GM12878 (cell line): ENCODE measurements at regions not wholly inside any gene's neighbourhood (a gene's known extent, or its start where the extent isn't known, plus 50 kb on each side); places are given as distances from the start of the nearest gene placed in this dataset.

Experiments
- ATAC-seq: fragments of 200-7000 bp; cut with Tn5 transposase; 3 replicates; pipeline ENCODE4 v1.9.1; 2020; ENCODE audit warnings: mild to moderate bottlenecking, moderate library complexity
- BruUV-seq: library from RNA; stranded (reverse); fragments of 400-500 nt; replicated peaks from 2 replicates; lab custom pipeline; 2021; lab: Mats Ljungman, UMichigan
- CTCF ChIA-PET: fragments of 300-600 bp; sonication (Branson Sonifier 250); formaldehyde crosslinking; extraction: SDS; loops from one replicate; lab custom pipeline; 2021; ENCODE audit warnings: inconsistent platforms; lab: Yijun Ruan, JAX
- POLR2A ChIA-PET: fragments of 350-600 bp; formaldehyde crosslinking; extraction: SDS; loops from one replicate; lab custom pipeline; 2021; ENCODE audit warnings: inconsistent platforms; lab: Charles Lee
- RAD21 ChIA-PET: fragments of 300-600 bp; sonication (Branson Sonifier 250); formaldehyde crosslinking; loops from one replicate; lab custom pipeline; 2023; ENCODE audit warnings: antibody characterized with exemption; ENCODE audit not compliant: unreplicated experiment; lab: Charles Lee
- SMC1A ChIA-PET: fragments of 300-600 bp; sonication (Branson Sonifier 250); formaldehyde crosslinking; loops from one replicate; lab custom pipeline; 2023; ENCODE audit not compliant: unreplicated experiment, uncharacterized antibody; lab: Charles Lee
- DNase-seq: peaks from one replicate; pipeline ENCODE4 v3.0.0-alpha.2; 2011; ENCODE audit warnings: low read depth, low spot score
- FAIRE-seq: peaks from 3 replicates; lab custom pipeline; 2011; peaks lifted over from hg19 to GRCh38; lab: Jason Lieb, UNC
- H2AFZ ChIP-seq: 2 replicates; pipeline ENCODE4 v1.6.0; 2011; ENCODE audit warnings: low read depth, low read length, control low read depth; ENCODE audit not compliant: control insufficient read depth
- H3K27ac ChIP-seq: 2 replicates; pipeline ENCODE4 v1.5.1; 2011; ENCODE audit warnings: control low read depth; ENCODE audit not compliant: control insufficient read depth, insufficient read depth
- H3K27me3 ChIP-seq, 2 experiments: replicated peaks in 1 of 2; 2 replicates each; pipeline versions ENCODE4 v1.6.0 to v1.6.1; 2011; ENCODE audit warnings: low read length in 1 of 2; ENCODE audit not compliant: control insufficient read depth in 2 of 2, insufficient read depth in 2 of 2
- H3K36me3 ChIP-seq, 2 experiments: 2 replicates each; pipeline ENCODE4 v1.5.1; 2011; ENCODE audit warnings: low read length in 1 of 2; ENCODE audit not compliant: control insufficient read depth in 2 of 2, insufficient read depth in 2 of 2
- H3K4me1 ChIP-seq: 2 replicates; pipeline ENCODE4 v1.6.1; 2011; ENCODE audit warnings: mild to moderate bottlenecking, low read length, moderate library complexity, mixed read lengths; ENCODE audit not compliant: control insufficient read depth, insufficient read depth
- H3K4me2 ChIP-seq: 2 replicates; pipeline ENCODE4 v1.6.0; 2011; ENCODE audit warnings: control low read depth; ENCODE audit not compliant: control insufficient read depth, insufficient read depth
- H3K4me3 ChIP-seq: fragments of 200-600 bp; sonication (generic); 2 replicates; pipeline ENCODE4 v1.5.1; 2016
- H3K79me2 ChIP-seq: 2 replicates; pipeline ENCODE4 v1.6.0; 2011; ENCODE audit warnings: low read length; ENCODE audit not compliant: control insufficient read depth, insufficient read depth
- H3K9ac ChIP-seq: 2 replicates; pipeline ENCODE4 v1.8.0; 2011; ENCODE audit warnings: low read length, control low read depth, mixed read lengths; ENCODE audit not compliant: control insufficient read depth, insufficient read depth
- H3K9me3 ChIP-seq: replicated peaks from 3 replicates; pipeline ENCODE4 v1.5.1; 2011; ENCODE audit warnings: mild to moderate bottlenecking, low read length; ENCODE audit not compliant: control insufficient read depth, insufficient read depth
- H4K20me1 ChIP-seq: 2 replicates; pipeline ENCODE4 v1.6.0; 2011; ENCODE audit not compliant: control insufficient read depth, insufficient read depth
- BACH1 ChIP-seq: fragments of 450-650 bp; IDR thresholded peaks from 2 replicates; pipeline ENCODE4 v1.6.1; 2017; ENCODE audit warnings: mild to moderate bottlenecking, borderline replicate concordance
- CREB1 ChIP-seq: IDR thresholded peaks from 2 replicates; pipeline ENCODE4 v1.6.1; 2012; ENCODE audit warnings: low read depth, mild to moderate bottlenecking, inconsistent platforms
- EED ChIP-seq: sonication (generic); IDR thresholded peaks from 2 replicates; pipeline ENCODE4 v1.6.1; 2016; ENCODE audit warnings: antibody characterized with exemption, low read depth
- HDAC2 ChIP-seq: fragments of 200-600 bp; sonication (generic); IDR thresholded peaks from 2 replicates; pipeline ENCODE4 v1.6.1; 2017
- HDGF ChIP-seq: fragments of 450-650 bp; IDR thresholded peaks from 2 replicates; pipeline ENCODE4 v1.6.1; 2016; ENCODE audit warnings: antibody characterized with exemption
- POLR2AphosphoS5 ChIP-seq: IDR thresholded peaks from 2 replicates; pipeline ENCODE4 v1.6.1; 2011; ENCODE audit warnings: mild to moderate bottlenecking, low read length, inconsistent platforms
- RAD21 ChIP-seq: IDR thresholded peaks from 2 replicates; pipeline ENCODE4 v1.6.1; 2011; ENCODE audit warnings: mild to moderate bottlenecking, low read depth, low read length, moderate library complexity; ENCODE audit not compliant: insufficient read depth
- RCOR1 ChIP-seq: conservative IDR thresholded peaks from 2 replicates; pipeline ENCODE4 v1.6.1; 2012; ENCODE audit warnings: low read depth, low read length, improper control_type of control experiment
- SIN3A ChIP-seq: IDR thresholded peaks from 2 replicates; pipeline ENCODE4 v1.6.1; 2012; ENCODE audit warnings: low read depth, low read length, improper control_type of control experiment
- SMC3 ChIP-seq: IDR thresholded peaks from 2 replicates; pipeline ENCODE4 v1.6.1; 2011; ENCODE audit warnings: low read length, improper control_type of control experiment, borderline replicate concordance
- YY1 ChIP-seq: IDR thresholded peaks from 2 replicates; pipeline ENCODE4 v1.6.1; 2011; ENCODE audit warnings: low read depth, mild to moderate bottlenecking, low read length
- WGBS: methylation state at CpG from one replicate; pipeline ENCODE4 v1.1.6; 2016; ENCODE audit warnings: low lambda C conversion rate; ENCODE audit not compliant: insufficient replicate concordance, insufficient coverage; ENCODE audit errors: missing lambda C conversion rate; 5-methylcytosine and 5-hydroxymethylcytosine counted together
- in situ Hi-C: fragments of 300-500 bp; cut with MboI; formaldehyde crosslinking; loops from 9 replicates; pipeline ENCODE4 v1.14.3; 2018; ENCODE audit warnings: mixed read lengths
- intact Hi-C: fragments of 100-400 bp; cut with micrococcal nuclease; formaldehyde crosslinking; loops from one replicate; pipeline ENCODE4 v1.14.2; 2022; ENCODE audit not compliant: unreplicated experiment
- TF ChIP-seq, protein P1 (sequence below), 3 experiments: IDR thresholded peaks in 2 of 3; conservative IDR thresholded peaks in 1 of 3; 2 replicates each; pipeline ENCODE4 v1.5.1; 2011; ENCODE audit warnings: low read depth in 3 of 3, low read length in 3 of 3, mild to moderate bottlenecking in 3 of 3, control low read depth in 2 of 3, moderate library complexity in 2 of 3, inconsistent platforms in 1 of 3, mixed read lengths in 1 of 3; ENCODE audit not compliant: control insufficient read depth in 2 of 3, insufficient read depth in 1 of 3; ENCODE audit errors: extremely low read depth in 1 of 3
- TF ChIP-seq, protein P2 (sequence below): IDR thresholded peaks from 2 replicates; pipeline ENCODE4 v1.6.1; 2012; ENCODE audit warnings: mild to moderate bottlenecking, low read depth, low read length
- TF ChIP-seq, protein P3 (sequence below): fragments of 450-650 bp; formaldehyde crosslinking; IDR thresholded peaks from 2 replicates; pipeline ENCODE4 v1.5.0; 2022; ENCODE audit warnings: mild to moderate bottlenecking, missing genetic modification characterization

DNA sequence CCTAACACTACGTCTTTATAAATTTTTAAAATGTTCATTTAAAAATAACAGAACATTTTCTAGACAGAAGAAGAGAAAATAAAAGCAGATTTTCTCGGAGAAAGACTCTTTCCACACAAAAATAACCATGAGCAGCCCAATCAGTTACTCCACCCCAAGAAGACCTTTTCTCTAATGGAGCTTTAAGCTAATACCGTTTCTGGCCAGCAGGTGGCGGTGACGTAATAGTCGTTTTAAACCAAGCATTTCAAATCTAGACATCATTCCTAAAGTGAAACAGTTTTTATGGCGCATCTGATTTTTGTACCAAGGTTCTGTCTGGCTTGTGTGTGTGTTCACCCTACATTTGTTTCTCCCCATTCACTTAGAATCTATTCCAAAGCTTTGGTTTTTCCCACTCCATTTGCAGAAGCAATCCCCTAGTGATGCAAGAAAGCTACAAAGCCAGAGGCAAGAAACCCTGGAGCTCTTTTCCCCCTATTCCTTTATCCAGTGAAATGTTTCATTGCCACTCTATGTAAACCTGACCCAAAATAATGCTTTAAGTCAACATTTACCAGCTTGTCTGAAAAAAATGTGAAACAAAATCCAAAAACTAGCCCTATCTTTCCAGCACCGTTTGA, 336.7 kb upstream of the IGF1R start:
- no peaks in the 10 kb centered on the region for H3K79me2 ChIP-seq
- no peaks in the 10 kb centered on the region for H3K36me3 ChIP-seq
- no peaks in the 10 kb centered on the region for H3K4me1 ChIP-seq
- no peak overlapping the region for H3K27ac ChIP-seq
- ChIA-PET POLR2A (no interaction called here), CTCF (interaction anchor here (0.6 to 3.8 kb wide), 23 partner anchors 10 to 769 kb away, joined by 3 to 56 read pairs (median 4); no protein-coding TSS in a partner anchor), RAD21 (interaction anchor here (0.7 to 1.8 kb wide), 8 partner anchors 16 to 116 kb away, joined by 3 to 15 read pairs (median 4); no protein-coding TSS in a partner anchor), SMC1A (interaction anchor here (0.6 to 2.1 kb wide), 11 partner anchors 11 to 167 kb away, joined by 3 to 8 read pairs (median 3); no protein-coding TSS in a partner anchor)
- no peaks in the 10 kb centered on the region for H3K27me3 ChIP-seq
- in situ Hi-C loops, result no loop called here
- no TSS peak for BruUV-seq
- no peak overlapping the region for H3K9ac ChIP-seq
- no peak overlapping the region for H2AFZ ChIP-seq
- no peak overlapping the region for H3K4me2 ChIP-seq
- no peak overlapping the region for H3K4me3 ChIP-seq
- FAIRE-seq (peak; percentile 94), ATAC-seq (peak; percentile 66), DNase-seq (peak; percentile 9)
- WGBS, result 8% methylated on average over 8 of the region's 8 CpGs
- no peaks in the 10 kb centered on the region for H4K20me1 ChIP-seq
- intact Hi-C loops, result loop anchor here (1.0 kb wide), 1 partner anchor 110 kb away; no protein-coding TSS in a partner anchor
- no peaks in the 10 kb centered on the region for H3K9me3 ChIP-seq
- no peak for TF ChIP-seq HDAC2
- TF ChIP-seq RCOR1, result no peak
- TF ChIP-seq, protein P1, sequence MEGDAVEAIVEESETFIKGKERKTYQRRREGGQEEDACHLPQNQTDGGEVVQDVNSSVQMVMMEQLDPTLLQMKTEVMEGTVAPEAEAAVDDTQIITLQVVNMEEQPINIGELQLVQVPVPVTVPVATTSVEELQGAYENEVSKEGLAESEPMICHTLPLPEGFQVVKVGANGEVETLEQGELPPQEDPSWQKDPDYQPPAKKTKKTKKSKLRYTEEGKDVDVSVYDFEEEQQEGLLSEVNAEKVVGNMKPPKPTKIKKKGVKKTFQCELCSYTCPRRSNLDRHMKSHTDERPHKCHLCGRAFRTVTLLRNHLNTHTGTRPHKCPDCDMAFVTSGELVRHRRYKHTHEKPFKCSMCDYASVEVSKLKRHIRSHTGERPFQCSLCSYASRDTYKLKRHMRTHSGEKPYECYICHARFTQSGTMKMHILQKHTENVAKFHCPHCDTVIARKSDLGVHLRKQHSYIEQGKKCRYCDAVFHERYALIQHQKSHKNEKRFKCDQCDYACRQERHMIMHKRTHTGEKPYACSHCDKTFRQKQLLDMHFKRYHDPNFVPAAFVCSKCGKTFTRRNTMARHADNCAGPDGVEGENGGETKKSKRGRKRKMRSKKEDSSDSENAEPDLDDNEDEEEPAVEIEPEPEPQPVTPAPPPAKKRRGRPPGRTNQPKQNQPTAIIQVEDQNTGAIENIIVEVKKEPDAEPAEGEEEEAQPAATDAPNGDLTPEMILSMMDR (IDR thresholded peaks at IDR 0.05 in 2 of 3, conservative IDR thresholded peaks at IDR 0.05 in 1 of 3; ENCODE audit: control insufficient read depth in 2 of 3, extremely low read depth in 1 of 3, insufficient read depth in 1 of 3, low read depth in 3 of 3, low read length in 3 of 3), result peak; percentile 67 to 78 (median 74)
- 0 out of 2 replicates have a peak, but pooled peaks have one; percentile 24 for TF ChIP-seq YY1
- TF ChIP-seq BACH1, result no peak
- TF ChIP-seq, protein P2, sequence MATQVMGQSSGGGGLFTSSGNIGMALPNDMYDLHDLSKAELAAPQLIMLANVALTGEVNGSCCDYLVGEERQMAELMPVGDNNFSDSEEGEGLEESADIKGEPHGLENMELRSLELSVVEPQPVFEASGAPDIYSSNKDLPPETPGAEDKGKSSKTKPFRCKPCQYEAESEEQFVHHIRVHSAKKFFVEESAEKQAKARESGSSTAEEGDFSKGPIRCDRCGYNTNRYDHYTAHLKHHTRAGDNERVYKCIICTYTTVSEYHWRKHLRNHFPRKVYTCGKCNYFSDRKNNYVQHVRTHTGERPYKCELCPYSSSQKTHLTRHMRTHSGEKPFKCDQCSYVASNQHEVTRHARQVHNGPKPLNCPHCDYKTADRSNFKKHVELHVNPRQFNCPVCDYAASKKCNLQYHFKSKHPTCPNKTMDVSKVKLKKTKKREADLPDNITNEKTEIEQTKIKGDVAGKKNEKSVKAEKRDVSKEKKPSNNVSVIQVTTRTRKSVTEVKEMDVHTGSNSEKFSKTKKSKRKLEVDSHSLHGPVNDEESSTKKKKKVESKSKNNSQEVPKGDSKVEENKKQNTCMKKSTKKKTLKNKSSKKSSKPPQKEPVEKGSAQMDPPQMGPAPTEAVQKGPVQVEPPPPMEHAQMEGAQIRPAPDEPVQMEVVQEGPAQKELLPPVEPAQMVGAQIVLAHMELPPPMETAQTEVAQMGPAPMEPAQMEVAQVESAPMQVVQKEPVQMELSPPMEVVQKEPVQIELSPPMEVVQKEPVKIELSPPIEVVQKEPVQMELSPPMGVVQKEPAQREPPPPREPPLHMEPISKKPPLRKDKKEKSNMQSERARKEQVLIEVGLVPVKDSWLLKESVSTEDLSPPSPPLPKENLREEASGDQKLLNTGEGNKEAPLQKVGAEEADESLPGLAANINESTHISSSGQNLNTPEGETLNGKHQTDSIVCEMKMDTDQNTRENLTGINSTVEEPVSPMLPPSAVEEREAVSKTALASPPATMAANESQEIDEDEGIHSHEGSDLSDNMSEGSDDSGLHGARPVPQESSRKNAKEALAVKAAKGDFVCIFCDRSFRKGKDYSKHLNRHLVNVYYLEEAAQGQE, result no peak
- no peak for TF ChIP-seq EED
- TF ChIP-seq HDGF, result no peak
- no peak for TF ChIP-seq SIN3A
- TF ChIP-seq, protein P3, sequence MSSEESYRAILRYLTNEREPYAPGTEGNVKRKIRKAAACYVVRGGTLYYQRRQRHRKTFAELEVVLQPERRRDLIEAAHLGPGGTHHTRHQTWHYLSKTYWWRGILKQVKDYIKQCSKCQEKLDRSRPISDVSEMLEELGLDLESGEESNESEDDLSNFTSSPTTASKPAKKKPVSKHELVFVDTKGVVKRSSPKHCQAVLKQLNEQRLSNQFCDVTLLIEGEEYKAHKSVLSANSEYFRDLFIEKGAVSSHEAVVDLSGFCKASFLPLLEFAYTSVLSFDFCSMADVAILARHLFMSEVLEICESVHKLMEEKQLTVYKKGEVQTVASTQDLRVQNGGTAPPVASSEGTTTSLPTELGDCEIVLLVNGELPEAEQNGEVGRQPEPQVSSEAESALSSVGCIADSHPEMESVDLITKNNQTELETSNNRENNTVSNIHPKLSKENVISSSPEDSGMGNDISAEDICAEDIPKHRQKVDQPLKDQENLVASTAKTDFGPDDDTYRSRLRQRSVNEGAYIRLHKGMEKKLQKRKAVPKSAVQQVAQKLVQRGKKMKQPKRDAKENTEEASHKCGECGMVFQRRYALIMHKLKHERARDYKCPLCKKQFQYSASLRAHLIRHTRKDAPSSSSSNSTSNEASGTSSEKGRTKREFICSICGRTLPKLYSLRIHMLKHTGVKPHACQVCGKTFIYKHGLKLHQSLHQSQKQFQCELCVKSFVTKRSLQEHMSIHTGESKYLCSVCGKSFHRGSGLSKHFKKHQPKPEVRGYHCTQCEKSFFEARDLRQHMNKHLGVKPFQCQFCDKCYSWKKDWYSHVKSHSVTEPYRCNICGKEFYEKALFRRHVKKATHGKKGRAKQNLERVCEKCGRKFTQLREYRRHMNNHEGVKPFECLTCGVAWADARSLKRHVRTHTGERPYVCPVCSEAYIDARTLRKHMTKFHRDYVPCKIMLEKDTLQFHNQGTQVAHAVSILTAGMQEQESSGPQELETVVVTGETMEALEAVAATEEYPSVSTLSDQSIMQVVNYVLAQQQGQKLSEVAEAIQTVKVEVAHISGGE (CRISPR knock-in tag), result no peak
- TF ChIP-seq RAD21, result peak; percentile 62
- TF ChIP-seq CREB1, result peak; percentile 37; the same call in 1 of the 2 replicates
- peak; percentile 83 for TF ChIP-seq SMC3
- TF ChIP-seq POLR2AphosphoS5, result no peak
